ENCODE measurements at regions not wholly inside any gene's neighbourhood (a gene's known extent, or its start where the extent isn't known, plus 50 kb on each side); places are given as distances from the start of the nearest gene placed in this dataset.

DNA sequence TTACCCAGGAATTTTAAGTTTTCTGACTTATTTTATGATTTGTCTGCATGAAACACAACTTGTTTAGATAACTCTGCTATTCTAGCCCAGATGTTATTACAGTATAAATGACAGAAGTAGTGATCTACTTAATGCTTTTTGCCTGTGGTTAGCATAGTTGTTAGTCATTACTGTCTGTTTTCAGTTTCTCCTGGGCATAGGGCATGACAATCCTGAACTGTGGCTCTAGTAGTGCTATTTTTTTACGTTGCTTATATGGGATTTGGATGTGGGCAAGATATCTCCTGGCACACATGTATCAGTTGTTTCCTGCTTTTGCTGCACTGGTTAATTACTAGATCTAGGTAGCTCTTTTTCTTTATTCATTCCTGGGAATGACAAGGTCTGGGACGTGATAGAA, 1005.8 kb downstream of the PCDH18 start:
- DNase-seq (ENCODE audit: low spot score) = no peak

DNA sequence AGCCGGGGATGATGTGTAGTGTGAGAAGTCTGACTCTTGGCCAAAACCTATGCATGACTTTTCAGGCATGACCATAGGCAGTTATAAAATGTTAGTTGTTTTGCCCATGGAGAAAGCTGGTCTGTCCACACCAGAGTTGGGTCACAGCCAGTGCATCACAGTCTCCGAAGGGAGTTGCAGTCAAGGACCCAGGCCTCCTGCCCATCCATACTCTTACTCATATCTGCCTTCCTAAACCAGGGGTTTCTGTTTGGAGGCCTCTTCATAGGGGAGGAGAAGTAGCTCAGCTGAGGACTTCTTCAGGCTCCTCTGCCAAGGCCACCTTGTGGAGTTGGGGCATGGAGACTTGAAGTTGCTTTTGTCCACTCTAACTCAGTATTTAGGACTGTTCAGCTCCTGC, 1008.3 kb downstream of the PCDH18 start:
- no peak for DNase-seq (ENCODE audit: low spot score)

DNA sequence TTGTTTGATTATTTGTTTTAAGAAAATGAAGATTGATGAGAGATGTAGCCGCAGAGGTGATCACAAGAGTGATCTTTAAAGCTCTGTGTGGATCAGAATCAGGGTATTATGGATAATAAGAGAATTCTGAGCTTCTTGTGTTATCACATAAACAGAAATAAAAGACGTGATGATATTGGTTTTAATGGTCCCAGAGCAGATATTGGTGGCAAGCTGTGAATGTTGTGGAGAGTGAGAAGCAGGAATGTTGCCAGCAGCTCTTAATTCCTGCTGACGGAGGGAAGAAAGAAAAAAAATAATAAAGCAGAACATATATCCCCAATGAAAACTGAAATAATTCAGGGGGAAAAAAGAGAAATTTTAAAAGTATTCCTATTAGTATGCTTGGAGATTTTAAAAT, 1015.9 kb downstream of the PCDH18 start:
- DNase-seq (ENCODE audit: low spot score) = no peak

DNA sequence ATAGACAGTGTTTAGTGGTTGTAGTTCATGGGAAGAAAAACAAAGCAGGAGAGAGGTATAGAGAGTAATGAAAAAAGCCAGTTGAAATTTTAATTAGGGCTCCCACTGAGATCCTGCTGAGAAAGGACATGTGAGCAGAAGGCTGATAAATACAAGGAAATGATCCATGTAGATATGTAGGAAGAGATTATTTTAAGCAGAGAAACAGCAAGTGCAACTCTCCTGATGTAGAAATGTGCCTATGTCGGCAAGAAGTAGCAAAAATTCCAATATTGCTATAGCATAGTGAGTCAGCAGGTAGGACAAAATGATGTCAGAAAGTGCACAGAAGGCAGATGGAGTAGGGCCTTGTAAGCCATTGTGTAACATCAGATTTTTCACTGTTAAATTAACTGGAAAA, 1027.3 kb downstream of the PCDH18 start:
- DNase-seq (ENCODE audit: low spot score) = no peak

DNA sequence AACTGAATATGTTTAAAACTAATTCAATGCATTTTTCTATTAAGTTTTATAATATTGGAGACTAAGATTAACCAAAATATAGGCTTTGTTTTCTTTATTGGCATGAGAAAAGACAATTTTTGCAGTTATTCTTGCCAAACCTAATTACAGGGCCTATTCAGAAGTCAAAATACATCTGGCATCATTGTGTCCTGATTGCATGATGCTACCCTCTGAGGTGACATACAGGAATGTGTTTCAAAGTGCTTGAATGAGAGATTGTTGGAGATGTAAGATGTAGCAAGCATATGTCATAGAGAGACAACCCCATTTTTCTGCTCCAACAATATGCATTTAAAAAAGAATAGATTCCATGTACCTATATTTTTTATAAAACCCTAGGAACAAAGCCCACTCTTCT, 1036.4 kb downstream of the PCDH18 start:
- no peak for DNase-seq (ENCODE audit: low spot score)

DNA sequence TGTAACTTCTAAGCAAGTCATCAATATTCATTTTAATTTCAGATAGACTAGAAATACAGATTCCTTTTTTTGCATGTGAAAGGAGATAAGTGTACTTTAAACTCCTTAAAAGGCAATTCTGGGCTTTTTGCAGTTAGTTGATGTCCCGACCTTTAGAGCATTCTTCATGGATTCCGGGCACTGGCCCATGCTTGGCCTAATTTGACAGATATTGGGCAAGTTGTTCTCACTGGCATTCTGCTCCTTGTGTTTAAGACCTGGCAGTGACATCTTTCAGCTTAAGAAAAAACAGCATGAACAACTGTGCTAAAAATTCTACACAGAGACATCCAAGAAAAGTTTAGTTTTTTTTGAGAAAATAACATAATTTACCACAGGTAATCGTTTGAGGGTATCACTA, 1037.2 kb downstream of the PCDH18 start:
- no peak for DNase-seq (ENCODE audit: low spot score)

DNA sequence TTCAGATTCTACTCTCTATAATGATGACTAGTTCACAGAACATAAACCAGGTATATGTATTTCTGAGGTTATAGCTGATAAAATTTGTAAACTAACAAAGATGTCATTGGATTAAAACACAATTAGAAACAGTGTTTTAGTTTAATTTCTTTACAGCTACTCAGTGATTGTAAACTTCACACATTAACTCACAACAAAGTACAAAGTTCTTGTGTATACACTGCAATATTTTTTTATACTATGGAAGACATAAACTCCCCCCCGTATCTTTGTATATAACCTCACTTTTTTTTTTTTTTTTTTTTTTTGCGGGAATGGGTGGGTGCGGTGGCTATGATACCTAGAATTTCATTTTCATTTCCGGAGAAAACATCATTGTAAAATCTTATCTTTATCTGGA, 1043.2 kb downstream of the PCDH18 start:
- no peak for DNase-seq (ENCODE audit: low spot score)

DNA sequence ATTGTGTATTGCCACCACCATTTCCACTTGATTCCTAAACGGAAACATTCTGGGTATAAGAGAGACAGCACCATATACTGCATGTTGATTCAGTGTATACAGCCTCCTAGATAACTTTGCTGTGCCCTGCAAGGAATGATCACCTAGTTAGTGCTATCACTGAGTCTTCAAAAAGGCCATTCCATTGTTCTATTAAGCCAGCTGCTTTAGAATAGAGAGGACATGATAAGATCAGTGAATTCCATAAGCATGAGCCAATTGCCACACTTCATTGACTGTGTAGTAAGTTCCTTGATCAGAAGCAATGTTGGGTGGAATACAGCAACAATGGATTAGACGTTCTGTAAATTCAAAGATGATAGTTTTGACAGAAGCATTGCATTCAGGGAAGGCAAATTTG, 1047.3 kb downstream of the PCDH18 start:
- DNase-seq (ENCODE audit: low spot score) = no peak

DNA sequence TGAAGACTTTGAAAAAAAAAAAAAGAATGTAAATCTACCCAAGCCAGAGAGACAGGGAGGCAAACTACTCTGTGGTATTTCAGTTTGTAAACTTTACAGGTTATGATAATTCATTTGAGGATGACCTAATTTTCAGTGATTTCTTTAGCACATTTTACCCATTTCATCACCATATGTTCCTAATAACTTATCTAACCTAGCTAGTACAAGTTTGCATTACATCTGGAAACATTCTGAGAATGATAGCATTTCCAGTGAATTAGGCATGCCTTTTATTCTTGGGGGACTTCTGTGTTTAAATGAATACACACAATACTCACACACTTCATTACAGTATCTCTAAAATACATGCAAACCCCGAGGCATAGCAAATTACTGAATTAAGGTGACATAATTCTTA, 1055.5 kb downstream of the PCDH18 start:
- DNase-seq (ENCODE audit: low spot score) = no peak

DNA sequence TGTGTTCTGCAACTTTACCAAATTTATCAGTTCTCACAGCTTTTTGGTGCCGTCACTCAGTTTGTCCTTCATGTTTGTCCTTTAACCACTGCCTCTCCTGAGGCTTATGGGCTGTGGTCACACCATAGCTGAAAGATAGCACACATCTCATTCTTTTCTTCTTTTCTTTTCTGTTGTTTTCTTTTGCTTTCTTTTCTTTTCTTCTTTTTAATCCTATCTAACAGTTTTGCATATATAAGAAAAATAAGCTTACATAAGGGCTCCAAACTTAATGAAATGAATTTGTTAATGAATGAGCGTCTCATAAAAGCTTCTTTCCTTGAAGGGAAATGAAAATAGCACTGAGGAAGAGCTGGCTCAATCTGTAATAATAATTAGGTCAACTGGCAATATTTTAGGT, 1061.2 kb downstream of the PCDH18 start:
- DNase-seq (ENCODE audit: low spot score) = no peak

DNA sequence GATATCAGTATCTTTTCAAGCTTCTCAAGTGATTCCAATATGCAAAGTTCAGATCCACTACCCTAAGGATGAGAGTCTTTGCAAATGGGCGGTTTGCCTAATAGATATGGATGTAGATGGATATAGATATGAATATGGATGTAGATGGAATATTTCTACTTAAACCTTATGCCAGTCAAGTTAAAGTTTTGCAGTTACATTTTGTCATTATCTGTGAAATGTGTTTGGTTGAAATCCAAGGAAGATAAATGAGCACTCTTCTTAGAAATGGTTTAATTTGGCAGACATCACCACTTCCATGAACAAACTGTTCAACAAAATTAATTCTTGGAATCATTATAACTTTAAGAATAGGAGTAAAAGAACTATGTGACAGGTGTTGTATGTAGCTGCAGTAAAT, 1066.6 kb downstream of the PCDH18 start:
- no peak for DNase-seq (ENCODE audit: low spot score)

DNA sequence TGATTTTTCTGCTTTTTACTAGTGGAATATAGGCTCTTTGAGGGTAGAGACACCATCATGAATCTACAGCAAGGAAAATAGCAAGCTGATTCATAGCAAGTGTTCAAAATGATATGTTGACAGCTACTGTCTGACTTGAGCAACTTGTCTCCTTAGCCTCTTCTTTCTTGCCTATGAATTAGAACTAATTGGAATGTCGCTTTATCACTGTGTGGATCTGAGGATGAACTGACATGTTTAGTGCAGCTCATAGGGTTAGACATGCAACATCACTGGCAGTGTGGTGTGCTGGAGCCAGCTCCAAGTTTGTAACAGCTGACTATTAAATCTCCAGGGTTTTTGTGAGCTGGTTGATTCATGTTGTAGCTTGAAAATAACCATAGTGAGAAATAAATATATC, 1068.4 kb downstream of the PCDH18 start:
- DNase-seq (ENCODE audit: low spot score) = no peak

DNA sequence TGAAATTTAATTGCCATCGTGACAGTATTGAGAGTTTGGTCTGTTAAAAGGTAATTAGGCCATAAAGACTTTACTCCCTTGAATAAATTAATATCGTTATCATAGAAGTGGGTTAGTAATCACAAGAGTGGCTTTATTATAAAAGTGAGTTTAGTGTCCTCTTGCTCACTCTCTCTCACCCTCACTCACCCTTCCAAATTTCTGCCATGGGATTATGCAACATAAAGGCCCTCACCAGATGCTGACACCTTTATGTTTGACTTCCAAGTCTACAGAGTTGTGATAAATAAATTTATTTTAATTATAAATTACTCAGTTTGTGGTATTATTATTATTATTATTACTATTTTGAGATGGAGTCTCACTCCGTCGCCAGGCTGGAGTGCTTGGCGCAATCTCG, 1070.8 kb downstream of the PCDH18 start:
- no peak for DNase-seq (ENCODE audit: low spot score)

DNA sequence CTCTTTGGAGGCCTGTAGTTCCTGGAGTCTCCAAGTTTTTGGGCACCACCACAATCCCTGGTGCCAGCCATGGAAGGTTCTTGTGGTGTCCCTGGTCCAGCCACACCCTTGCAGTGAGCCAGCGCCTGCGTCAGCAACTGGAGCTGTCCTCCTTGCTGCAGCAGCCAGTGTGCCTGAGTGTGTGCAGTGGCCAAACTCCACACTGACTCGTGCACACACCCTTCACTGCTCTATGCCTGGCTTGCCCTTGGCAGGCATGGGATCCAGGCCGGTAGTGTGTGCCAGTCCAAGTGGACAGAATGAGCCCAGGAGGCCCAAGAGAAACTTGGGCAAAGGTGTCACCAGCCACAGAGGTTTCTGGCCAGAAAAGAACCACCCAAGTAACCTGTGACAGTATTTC, 1074.0 kb downstream of the PCDH18 start:
- no peak for DNase-seq (ENCODE audit: low spot score)

DNA sequence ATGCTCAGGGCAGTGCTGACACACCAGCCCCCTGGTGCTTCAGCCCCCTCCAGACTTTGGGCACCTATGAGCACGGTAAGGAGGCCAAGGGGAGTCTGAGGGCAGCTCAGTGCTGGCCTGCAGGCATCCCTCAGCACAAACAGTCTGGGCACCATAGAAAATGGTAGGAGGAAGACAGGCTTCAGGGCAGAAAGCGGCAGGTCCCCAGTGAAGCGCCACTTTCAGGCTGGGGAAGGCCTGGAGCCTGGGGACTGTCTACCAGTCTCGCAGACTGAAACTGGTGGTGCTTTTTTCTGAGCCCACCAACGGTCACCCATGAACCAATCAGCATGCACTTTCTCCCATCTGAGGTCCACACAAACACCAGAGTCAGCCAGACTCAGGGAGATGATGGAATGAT, 1074.7 kb downstream of the PCDH18 start:
- no peak for DNase-seq (ENCODE audit: low spot score)

DNA sequence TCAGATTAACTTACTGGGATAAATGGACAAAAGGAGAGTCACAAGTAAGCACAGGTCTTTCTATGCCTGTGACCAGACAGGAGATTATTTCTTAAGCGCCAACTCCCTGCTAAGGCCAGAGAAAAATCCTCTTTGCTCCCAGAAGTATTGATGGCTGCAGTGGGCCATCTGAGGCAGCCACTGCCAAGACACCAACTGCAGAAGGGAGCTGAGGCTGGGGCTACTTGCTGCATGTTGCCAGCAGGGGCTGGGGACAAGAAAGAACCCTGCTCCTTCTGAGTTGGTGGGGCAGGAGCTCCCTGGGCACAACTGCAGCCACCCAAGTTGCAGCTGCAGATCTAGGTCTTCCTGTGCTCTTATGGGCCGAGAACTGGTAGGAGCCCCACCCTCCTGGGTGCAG, 1075.3 kb downstream of the PCDH18 start:
- no peak for DNase-seq (ENCODE audit: low spot score)

DNA sequence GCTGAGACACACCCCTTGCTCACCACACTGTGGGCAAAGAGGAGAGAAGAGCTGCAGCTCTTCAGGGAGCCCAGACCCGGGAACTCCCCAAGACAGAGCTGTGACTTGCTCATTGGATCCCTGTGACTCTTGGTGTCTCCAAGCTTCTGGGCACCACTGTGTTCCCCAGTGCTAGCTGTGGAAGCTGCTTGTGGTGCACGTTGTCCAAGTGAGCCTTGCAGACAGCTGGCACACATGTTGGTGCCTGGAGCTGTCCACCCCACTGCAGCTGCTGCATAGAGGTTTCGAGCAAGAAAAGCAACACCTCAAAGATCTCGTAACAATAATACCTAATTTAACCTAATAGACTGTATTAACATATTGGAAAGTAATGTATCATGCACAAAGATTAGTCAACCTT, 1089.3 kb downstream of the PCDH18 start:
- no peak for DNase-seq (ENCODE audit: low spot score)

DNA sequence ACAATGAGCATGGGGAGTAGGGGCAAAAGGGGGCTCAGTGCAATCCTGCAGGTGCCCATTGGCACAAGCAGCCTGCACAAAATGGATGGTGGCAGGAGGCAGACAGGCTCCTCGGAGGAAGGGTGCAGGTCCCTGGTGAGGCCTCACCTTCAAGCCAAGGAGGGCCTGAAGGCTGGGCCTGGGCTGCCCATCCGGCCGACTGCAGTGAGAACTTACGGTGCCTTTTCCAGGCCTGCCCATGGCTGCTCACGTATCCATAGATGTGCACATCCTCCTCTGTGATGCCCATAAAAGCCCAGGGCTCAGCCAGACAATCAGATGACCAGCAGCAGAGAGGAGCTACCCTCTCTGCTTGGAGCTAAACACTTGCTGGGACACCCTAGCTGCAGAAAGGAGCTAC, 1089.8 kb downstream of the PCDH18 start:
- DNase-seq (ENCODE audit: low spot score) = no peak

DNA sequence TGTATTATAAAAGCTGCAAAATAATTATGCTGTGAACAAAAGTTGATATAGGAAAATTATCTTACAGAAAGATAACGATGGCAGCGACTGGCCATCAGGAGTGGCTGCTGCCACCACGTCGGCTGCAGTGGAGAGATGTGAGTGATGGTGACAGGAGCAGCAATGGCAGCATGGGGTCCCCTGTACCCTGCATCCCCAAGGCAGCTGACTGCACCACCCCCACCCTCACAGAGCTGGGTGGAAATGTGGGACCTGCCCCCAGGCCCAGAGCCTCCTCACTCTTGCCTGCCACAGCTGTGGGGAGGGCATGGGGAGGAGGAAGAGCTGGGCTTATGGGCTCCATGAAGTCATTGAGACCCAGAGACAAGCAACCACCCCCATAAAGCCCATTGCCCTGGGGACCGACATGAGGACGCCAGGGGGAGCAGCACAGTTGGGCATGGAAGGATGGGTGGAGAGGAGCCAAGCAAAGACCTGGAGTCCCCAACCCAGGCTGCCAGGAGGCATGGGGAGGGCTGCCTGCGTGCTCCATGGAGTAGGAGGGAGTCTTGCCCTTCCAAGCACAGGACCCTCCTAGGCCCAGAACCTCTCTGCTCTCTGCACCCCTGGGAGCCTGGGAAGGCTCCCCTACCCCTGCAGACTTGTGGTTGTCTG, 1090.5 kb downstream of the PCDH18 start:
- DNase-seq (ENCODE audit: low spot score) = no peak

DNA sequence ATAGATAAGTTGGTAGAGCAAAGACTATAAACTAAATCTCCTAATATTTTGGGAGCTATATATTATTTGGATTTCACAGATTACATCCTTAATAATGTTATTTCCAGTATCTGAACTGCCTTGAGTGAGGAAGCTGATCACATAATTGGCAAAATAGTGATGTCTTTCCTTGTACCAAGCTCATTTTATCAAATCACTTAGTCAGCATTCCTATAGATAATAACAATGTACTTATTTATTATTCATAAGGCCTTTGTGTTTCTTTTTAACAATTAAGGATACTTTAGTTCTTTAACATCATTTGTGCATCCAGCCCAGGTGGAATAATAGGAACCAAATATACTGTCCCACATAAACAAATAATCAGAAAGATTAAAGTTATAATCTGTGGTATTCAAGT, 1093.6 kb downstream of the PCDH18 start:
- DNase-seq (ENCODE audit: low spot score) = no peak

DNA sequence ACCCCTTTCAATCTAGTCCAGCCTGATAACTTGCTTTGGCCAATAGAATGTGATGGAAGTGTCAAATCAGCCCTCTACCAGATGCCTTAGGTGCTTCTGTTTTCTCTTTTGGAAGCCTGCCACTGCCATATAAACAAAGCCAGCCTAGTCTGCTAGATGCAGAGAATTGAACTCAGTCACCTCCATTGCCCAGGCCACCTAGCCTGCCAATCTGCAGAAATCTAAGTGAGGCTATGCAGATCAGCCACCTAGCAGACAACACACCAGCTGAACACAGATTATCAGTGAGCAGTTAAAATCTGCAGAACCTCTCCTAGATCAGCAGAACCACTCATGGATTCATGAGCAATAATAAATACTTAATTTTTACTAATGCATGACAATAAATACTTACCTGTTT, 1108.2 kb downstream of the PCDH18 start:
- no peak for DNase-seq (ENCODE audit: low spot score)

DNA sequence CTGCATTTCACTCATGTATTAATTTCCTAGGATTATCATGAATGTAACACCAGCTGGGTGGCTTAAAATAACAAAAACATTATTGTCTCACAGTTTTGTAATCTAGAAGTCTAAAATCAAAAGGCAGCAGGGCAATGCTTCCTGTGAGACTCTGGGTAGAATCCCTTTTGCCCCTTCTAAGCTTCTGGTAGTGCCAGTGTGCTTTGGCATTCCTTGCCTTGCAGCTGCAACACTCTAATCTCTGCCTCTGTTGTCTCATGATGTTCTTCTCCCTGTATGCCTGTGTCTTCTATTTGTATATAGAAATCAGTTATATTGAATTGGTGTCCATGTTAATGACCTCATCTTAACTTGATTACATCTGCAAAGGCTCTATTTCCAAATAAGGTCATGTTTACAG, 1117.3 kb downstream of the PCDH18 start:
- DNase-seq (ENCODE audit: low spot score) = no peak

DNA sequence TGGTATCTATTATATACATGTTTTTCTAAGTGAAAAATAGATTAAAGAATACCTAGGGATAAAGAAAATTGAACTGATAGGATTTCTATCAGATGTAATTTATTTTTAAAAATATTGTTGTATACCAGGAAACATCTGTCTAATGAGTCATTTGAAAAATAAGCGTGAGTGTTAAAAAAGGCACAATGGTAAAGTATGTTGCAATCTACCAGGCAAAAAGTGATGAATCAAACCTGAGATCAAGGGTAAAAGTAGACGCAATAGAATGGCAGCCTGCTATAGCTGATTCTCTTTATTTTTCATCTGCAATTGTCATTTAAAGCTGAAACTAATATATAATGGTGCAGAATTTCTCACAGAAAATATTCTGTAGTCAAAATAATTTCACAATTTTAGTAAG, 1119.6 kb downstream of the PCDH18 start:
- DNase-seq (ENCODE audit: low spot score) = no peak

DNA sequence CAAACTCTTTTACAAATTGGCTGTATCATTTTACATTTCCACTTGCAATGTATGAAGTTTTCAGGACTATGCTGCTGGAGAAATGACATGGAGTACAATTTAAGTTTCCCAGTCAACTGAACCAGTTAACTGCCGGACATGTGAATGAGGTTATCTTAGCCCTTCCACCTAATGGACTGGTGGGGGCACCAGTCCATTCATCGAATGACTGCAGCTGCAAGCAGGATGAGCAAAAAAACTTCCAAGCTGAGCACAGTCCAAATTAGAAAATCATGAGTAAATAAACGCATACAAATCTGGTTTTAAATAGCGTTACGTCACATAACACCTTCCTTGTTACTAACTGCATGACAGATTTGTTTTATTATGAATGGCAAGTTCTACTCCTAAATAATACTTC, 1131.5 kb downstream of the PCDH18 start:
- DNase-seq (ENCODE audit: low spot score) = no peak

DNA sequence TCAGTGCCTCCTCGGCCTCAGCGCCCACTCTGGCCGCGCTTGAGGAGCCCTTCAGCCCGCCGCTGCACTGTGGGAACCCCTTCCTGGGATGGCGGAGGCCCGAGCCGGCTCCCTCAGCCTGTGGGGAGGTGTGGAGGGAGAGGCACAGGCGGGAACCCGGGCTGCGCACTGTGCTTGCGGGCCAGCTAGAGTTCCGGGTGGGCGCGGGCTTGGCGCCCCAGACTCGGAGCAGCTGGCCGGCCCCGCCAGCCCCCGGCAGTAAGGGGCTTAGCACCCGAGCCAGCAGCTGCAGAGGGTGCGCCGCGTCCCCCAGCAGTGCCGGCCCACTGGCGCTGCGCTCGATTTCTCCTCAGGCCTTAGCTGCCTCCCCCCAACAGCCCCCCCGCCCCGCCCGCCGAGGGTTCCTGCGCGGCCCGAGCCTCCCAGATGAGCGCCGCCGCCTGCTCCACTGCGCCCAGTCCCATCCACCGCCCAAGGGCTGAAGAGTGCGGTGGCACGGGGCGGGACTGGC, 1137.0 kb downstream of the PCDH18 start:
- no peak for DNase-seq (ENCODE audit: low spot score)
